Erythroblast (primary cell): ENCODE measurements at regions not wholly inside any gene's neighbourhood (a gene's known extent, or its start where the extent isn't known, plus 50 kb on each side); places are given as distances from the start of the nearest gene placed in this dataset.

Experiments
- DNase-seq, 2 experiments: peaks; one replicate each; lab custom pipeline; 2025; lab: John Stamatoyannopoulos, UW
- GATA1 ChIP-seq: IDR thresholded peaks from 2 replicates; pipeline ENCODE4 v1.6.1; 2011; ENCODE audit warnings: low read depth, mild to moderate bottlenecking, control low read depth, low read length, moderate library complexity
- POLR2A ChIP-seq: IDR thresholded peaks from 2 replicates; pipeline ENCODE4 v1.6.1; 2011; ENCODE audit warnings: mild to moderate bottlenecking, low read length

- TF ChIP-seq POLR2A (no peak), GATA1 (no peak)
- DNase-seq, result no peak
Measured at GRCh38 chr14:38877744-38878388, 225.2 kb downstream of the SEC23A start.

DNA sequence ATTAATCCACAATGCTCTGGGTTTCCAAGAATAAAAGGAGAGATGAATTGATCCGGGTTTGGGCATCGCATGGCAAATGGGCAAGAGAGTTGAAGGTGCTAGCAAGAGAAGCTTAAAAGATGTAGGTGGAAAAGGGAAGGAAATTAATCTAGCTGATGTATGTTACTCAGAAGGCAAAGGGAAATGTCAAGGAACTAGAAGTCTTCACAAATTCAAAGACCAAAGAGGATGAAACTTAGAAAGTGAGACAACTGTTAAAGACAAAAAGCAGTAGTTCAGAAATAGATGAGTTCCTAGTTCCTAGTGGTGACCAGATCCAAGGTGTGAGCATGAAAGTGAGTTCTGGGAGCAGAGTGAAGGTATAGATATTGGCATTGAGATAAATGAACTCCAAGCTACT is 228.3 kb downstream of the SEC23A start:
- TF ChIP-seq POLR2A (no peak), GATA1 (no peak)
- DNase-seq, result no peak

GRCh38 chr14:38873941-38874612 is 229.0 kb downstream of the SEC23A start:
- no peak for TF ChIP-seq GATA1
- TF ChIP-seq POLR2A, result no peak
- DNase-seq, result no peak

DNA sequence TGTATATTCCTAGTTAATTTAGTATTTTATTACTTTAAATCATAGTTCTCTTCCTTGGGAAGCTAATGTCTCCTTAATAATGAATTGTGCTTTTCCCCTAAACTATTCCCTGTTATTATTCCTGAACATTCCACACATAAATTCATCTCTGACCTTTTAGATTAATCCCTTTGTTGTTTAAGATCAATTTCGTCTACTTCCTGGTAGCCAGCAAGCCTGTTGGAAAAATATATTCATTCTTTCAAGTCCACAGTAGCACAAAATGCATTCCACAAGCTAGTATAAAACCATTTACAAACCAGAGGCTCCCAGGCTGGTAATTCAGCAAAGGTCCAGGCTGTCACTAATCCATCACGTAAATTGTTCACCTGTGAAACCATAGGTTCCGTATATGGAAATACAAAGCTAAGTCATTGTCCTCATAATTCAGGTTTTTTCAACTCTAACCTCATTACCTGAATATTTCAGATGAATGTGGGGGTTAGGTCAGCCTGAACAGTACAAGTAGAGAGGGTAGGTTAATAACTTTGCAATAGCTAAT is 232.7 kb downstream of the SEC23A start:
- TF ChIP-seq GATA1 (no peak), POLR2A (no peak)
- DNase-seq, result no peak

- DNase-seq, result no peak
- no peak for TF ChIP-seq POLR2A
- TF ChIP-seq GATA1, result no peak
Measured at GRCh38 chr14:38868399-38869290, 234.4 kb downstream of the SEC23A start.

DNA sequence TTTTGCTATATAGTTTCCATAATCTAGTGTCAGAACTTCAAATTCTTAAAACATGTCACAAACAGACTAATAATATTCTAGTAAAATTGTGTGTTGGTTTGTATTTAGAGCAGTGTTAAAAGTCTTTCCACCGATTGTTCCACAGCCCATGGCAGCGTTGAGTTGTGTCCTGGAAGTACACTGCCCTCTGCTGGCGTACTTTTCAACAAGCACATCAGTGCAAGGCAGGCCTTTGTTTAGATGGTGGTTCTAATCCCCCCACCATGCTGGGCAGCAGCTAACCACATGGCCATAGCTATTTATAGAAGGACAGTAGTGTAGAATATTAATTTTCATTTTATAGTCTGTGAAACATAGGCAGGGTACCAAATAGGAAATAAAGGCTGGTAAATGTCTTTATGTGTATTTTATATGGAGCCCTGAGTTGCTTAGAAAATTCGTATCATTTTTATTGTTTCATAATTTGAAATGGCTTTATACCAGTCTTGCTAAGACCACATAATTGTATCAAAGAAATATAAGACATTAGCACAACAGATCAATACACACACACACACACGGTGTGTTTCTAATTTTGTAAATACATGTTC is 235.4 kb downstream of the SEC23A start:
- no peak for TF ChIP-seq GATA1
- no peak for TF ChIP-seq POLR2A
- peak; percentile 70 to 80 for DNase-seq

DNA sequence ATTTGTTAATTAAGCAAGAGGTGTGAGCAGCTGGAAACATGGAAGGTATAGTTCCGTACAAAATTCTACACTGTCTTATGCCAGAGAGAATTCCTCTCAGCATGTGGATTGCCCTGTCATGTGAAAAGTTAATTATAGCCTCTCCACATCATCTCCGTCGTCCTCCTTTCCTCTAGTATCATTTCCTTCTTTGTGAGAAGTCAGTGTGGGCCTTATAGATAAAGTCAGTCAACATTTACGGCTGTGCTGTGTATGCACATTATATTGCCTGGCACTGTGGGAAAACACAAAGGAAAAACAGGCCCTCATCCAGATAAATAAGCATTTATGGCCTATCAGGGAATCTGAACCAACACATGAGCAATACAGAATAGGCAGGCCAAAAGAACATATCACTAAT is 236.6 kb downstream of the SEC23A start:
- TF ChIP-seq POLR2A (no peak), GATA1 (no peak)
- no peak for DNase-seq

- DNase-seq, result no peak
- TF ChIP-seq POLR2A (no peak), GATA1 (no peak)
Measured at GRCh38 chr14:38862366-38862765, 240.7 kb downstream of the SEC23A start.

DNA sequence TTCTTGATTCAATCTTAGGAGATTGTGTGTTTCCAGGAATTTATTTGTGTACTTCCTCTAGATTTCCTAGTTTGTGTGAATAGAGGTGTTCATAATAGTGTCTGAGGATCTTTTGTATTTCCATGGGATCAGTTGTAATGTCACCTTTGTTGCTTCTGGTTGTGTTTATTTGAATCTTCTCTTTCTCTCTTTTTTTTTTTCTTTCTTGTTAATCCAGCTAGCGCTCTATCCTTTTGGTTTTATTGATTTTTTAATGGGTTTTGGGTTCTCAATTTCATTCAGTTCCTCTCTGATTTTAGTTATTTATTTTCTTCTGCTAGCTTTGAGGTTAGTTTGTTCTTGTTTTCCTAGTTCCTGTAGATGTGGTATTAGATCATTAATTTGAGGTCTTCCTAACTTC is 242.5 kb downstream of the SEC23A start:
- TF ChIP-seq POLR2A, result no peak
- no peak for TF ChIP-seq GATA1
- DNase-seq, result no peak

- DNase-seq, result no peak
- TF ChIP-seq GATA1 (no peak), POLR2A (no peak)
Measured at GRCh38 chr14:38856798-38857197, 246.2 kb downstream of the SEC23A start.

DNA sequence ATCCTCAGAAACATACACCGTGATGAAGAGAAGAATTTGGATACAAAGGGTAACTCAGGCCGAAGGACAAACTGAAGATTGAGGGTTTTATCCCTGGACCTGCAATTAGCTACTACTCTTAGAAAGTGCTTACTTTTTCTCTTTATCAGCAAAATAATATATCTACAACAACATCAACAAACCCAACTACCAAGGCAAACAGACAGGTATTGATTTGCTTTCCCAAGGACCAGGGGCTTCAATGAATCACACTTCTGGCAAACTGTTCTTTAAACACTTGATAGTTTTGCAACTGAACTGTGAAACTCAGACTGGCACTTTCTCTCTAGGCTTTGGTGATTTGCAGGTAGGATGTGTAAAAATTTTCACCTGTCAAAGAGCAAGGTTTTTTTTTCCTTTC is 247.5 kb downstream of the SEC23A start:
- TF ChIP-seq GATA1 (no peak), POLR2A (no peak)
- no peak for DNase-seq

GRCh38 chr14:38851111-38851510 is 251.9 kb downstream of the SEC23A start:
- no peak for TF ChIP-seq GATA1
- no peak for DNase-seq

GRCh38 chr14:38850664-38851063 is 252.4 kb downstream of the SEC23A start:
- TF ChIP-seq POLR2A, result no peak
- TF ChIP-seq GATA1, result no peak
- DNase-seq, result no peak

GRCh38 chr14:38848243-38848935 is 254.6 kb downstream of the SEC23A start:
- no peak for DNase-seq
- no peak for TF ChIP-seq POLR2A
- TF ChIP-seq GATA1, result no peak
